NCI-H2029 (cell line): ENCODE measurements at regions not wholly inside any gene's neighbourhood (a gene's known extent, or its start where the extent isn't known, plus 50 kb on each side); places are given as distances from the start of the nearest gene placed in this dataset.

ENCODE experiments used
- DNase-seq: peaks from one replicate; lab custom pipeline; 2025; lab: John Stamatoyannopoulos, UW

DNA sequence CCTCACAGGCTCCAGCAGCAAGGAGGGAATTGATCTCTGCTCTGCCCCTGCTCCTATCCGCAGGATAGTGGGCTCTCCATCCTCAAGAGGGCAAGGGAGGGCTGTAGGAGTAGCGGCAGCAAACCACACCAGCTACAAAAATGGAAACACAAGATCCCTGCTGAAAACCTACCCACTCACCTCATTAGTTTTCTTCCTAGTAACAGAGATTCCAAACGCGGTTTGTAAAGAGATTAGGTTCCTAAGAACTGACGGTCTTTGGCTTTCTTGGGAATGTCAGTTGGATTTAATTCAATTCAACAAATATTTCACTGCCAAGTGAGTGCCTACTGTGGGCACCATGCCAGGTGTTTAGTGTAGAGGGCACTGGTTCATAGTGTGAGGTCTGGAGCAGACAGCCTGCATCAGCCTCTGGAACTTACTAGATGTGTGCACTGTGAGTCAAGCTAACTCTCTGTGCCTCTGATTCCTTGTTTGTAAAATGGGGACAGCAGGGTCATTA, 84.7 kb downstream of the MRPL46 start:
- DNase-seq, result no peak

DNA sequence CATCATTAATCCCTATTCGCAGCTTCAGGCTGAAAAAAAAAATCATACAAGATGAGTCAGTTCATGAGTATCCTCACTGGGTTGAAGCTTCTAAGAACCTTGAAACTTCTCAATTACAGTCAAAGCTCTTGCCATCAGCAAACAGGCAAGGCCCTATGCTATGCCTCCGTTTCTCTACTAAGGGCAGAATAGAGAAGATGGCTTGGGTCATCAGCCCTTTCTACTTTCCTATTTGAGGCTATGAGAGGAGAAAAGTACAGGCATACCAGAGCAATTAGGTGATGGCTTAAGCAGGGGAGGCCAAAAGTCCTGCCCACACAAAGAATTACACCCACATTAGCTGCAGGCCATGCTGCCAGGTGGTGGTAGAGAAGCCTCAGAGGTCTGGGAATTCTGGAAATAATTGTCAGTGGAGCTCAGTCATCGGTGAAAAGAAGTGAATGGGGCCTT, 89.0 kb downstream of the MRPL46 start:
- no peak for DNase-seq

DNA sequence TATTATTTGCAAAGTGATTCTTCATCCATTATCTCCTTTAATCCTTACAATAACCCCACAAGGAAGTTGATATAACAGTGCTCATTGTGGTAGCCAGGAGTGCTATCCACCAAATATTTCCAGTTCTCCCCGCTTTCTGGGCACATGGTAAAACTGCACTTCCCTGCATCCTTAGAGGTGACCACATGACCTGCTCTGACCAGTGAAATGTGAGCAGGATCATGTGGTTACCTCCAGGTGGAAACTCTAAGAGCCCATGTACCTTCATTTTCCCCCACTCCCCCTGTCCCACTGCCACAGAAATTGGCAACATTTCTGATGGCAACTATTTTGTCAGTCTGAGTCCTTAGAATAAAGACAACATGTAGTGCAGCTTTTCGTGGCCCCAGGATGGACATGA, 89.7 kb downstream of the MRPL46 start:
- DNase-seq, result no peak

DNA sequence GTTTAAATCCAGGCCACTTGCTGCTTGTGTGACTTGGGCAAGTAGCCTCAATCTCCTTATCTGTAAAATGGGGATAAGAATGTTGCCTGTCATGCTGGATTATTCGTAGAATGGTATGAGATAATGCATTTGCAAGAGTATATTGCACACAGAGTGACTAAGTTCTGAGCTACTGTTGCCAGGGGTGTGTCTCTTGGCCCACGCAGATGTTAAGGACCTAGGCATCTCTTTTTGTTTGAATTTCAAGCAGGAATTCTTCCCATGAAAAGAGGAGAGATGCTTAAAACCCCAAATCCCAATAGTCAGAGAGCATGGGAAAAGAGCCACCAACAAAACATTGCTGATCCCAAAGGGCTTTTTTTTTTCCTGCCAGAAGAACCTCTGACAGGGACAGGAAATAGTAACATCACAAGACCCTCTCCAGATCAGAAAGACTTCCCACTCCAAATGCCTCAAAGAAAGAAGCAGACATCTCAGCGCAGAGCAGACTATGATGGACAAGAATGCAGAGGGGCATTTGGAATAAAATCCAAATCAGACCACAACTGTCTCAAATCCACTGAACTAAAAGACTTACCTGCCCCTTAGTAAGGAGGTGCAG, 90.5 kb downstream of the MRPL46 start:
- DNase-seq, result no peak

DNA sequence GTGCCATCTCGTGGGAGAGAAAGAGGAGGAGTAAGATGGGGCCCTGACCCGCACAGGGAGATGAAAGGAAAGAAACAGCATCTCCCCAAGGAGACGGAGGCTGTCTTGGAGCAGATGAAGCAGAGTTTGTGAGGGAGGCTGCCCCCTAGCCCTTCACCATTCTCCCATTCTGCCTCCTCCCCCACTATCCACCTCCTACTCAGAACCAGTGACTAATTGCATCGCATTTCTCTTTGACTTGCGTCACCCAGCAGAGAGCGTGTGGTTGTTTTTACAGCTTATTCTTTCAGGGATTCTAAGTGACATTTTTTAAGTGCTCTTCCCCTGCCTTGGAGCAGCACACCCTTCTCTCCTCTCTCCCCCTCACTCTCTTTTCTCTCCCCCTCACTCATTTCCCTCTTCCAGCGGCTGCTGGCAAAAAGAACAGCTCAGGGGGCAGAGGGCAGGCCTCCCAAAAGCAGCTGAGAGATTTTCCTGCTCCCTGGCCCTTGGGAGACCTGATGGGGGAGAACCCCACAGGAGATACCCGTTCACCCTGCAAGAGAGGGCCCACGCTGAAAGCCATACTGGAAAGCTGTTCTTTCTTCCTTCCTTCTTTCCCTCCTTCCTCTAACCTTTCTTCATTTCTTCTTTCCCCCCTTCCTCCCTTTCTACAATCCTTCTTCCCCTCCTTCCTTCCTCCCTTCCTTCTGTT, 91.8 kb downstream of the MRPL46 start:
- DNase-seq, result no peak

DNA sequence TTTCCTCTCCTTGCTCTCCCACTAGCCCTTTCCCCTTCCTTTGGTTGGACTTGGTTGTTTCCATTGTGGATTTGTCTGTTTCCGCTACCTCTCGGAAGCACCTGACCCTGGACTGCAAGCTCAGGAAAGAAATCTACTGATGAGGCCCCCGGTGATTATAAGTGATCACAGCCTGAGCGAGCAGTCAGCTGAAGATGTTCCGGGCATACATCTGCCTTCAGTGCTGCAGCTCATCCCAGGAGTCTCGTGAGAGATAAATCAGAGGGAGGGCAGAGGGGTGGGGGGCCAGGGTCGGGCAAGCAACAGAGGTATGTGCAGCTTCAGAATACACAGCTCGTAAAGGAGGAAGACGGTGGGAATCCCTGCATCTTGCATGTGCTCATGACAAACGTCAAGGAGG, 102.1 kb downstream of the MRPL46 start:
- DNase-seq, result no peak

DNA sequence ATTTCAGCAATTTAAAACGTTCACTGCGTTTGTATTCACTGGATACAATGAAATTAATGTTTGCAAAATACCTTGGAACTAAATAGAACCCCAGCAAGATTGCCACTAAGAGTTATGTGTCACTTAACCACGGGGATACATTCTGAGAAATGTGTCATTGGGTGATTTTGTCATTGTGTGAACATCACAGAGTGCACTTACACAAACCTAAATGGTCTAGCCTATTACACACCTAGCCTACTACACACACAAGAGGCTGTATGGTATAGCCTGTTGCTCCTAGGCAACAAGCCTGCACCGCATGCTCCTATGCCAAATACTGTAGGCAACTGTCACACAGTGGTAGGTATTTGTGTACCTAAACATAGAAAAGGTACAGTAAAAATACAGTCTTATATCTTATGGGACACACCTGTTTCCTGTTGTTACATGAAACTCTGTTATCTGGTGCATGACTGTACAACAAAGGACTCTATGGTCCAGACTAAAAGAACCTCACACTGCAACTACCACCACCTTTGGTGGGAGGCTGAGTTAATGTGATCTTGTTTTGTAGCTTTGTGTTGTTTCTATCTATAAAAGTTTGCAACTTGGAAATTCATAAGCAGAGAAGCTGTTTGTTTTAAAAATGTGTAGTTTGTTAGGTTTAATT, 92.2 kb upstream of the NTRK3 start:
- DNase-seq, result no peak

DNA sequence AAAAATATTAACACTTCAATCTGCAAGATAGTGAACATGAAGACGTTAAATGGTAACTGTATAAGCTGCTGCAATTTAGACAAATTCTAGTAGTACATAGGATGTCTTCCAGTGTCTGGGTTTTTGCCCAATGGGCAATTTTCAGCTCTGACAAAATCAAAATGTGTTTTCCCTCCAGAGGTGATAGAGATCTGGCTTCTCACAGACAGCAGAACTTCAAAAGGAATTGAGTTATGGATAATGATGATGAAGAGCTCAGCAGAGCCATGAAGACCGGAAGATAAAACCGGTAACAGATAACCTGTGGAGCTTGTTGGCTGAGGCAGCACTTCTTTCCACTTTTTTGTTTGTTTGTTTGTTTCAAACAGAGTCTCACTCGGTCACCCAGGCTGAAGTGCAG, 89.4 kb upstream of the NTRK3 start:
- DNase-seq, result no peak

DNA sequence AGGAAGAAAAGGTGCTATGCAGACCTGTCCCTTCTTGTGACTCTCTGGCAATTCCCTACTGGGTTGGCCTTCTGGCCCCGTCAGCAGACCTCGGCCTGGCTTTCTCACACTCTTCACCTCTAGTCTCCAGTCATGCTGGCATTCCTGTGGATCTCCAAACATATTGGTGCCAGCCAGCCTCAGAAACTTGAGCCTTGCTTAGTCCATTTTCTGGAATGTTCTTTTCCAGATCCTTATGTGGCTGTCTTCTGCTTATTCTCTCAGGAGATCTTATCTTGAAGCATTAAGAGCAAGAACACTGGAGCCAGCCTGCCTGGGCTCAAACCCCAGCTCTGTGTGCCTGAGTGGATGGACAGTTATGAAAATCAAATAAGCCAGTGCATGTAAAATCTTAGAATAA, 88.2 kb upstream of the NTRK3 start:
- no peak for DNase-seq

DNA sequence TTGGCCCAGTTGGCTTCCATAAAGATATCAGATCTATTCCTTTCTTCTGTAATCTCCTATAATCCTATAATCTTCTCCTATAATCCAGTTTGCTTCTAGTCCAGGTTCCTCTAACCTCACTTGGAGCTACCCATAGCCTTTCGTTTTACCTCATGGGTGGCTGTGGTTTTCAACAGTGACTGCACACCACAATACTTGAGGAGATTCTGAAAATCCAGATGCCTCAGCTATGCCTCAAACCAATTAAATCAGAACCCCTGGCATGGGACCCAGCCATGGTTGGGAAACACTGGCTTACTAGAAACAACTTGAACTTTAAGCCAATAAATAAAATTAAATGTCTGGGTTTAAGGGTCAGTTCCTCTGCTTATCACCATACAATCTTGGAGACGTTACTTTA, 86.1 kb upstream of the NTRK3 start:
- DNase-seq, result no peak

DNA sequence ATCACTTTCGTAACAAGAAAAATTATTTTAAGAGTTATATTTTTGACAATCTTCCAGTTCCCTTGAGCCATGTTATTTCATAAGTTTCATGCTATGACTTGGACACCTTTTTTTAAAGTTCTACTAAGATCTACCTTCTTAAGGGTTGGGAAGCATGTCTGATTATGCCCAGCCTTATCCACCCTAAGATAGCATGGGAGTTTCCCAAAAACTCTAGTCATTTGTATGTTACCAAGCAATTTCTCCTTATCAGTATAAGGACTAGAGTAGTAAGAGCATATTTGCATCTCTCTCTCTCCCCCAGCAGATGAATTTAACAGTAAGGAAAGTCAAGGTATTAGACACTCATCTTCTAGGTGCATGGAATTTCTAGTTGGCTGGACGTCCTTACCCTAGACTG, 85.1 kb upstream of the NTRK3 start:
- no peak for DNase-seq

DNA sequence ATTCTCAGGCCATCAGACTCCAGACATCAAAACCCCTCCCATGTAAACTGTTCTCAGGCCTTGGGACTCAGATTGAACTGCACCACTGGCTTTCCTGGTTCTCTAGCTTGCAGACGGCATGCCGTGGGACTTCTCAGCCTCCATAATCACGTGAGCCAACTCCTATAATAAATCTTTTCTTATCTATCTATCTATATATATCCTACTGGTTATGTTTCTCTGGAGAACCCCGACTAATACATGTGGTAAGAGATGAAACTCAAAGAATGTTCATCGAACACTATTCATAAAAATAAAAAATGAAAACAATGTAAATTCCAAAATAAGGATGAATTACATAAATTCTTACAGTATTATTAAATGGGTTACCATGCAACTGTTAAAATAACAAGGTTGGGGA, 84.5 kb upstream of the NTRK3 start:
- DNase-seq, result no peak

DNA sequence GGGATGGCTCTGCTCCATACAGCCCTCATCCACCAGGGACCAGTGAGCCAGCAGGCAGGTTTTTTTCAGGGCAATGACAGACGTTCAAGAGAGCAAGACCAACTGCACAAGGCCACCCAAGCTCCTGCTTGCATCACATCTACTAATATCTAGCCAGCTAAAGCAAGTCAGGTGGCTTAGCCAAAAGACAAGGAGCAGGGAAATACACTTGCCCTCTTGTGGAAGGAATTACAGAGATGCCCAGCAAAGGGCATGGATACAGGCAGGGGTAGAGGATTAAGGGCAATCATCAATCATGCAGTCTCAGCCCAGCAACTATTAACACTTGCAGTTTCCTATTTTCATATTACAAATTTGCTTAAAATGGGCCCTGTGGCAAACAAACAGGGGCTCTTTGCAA, 81.5 kb upstream of the NTRK3 start:
- DNase-seq, result no peak

DNA sequence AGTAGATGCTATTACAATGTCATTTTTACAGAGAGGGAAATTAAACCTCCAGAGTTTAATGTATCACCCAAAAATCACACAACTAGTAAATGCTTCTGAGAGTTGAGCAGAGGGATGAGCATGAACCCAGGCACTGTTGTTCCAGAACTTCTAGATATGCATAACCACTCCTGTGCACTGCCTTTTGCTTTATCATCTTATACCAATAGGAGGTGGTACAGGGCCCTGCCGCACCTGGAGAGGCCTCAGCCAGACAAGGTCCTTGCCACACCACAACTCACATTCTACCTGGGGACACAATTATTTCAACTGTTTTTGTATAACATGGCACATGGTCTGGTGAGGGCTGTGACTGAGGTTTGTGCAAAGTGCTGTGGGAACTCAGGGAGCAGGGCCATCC, 78.5 kb upstream of the NTRK3 start:
- DNase-seq, result no peak

DNA sequence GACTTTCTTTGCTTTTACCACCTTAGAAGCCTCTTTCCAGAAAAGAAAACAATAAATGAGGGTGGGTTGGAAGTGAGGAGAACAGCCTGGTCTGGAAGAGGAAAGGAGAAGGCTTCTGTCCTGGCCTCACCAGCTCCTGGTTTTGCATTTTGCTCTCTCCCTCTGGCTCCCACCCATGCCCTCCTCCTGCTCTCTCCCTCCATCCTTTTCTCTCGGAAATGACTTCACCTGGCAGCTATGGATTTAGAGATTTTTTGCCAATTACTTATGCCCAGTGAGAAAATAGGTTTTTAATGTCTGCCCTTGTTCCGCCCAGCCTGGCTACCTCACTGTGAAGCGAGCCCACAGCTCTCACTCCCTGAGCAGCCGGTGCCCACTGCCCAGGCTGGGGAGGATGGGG, 77.9 kb upstream of the NTRK3 start:
- DNase-seq, result no peak

DNA sequence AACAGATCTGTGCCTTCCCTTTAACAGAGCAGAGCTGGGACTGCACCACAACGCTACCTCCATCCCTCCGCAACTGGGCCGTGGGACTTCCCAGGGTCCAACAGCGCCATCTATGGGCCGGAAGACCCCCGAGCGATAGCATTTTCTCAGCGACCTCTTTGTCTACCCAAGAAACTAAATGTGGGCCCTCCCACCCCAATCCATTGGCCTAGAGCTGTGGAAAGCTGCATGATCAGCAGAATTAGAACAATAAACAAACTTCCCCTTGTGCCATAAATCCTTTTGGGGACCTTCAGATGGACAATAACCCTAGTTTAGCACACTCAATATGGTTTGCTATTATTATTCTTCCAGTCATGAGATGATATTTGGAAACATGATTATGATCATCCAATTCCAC, 74.8 kb upstream of the NTRK3 start:
- DNase-seq, result peak; percentile 4

DNA sequence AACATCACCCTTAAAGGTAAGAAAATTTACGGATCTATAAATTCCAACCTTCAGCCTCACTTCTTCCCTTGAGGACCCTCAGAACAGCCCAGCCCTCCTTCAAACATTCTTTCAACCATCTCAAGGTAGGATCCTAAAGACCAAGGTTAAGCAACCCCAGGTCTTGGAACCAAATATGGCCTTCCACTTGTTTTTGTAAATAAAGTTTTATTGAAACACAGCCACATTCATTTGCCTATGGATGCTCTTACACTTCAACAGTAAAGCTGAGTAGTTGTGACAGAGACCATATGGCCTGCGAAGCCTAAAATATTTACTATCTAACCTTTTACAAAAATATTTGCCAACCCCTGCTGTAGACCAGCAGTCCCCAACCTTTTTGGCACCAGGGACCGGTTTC, 70.4 kb upstream of the NTRK3 start:
- no peak for DNase-seq

DNA sequence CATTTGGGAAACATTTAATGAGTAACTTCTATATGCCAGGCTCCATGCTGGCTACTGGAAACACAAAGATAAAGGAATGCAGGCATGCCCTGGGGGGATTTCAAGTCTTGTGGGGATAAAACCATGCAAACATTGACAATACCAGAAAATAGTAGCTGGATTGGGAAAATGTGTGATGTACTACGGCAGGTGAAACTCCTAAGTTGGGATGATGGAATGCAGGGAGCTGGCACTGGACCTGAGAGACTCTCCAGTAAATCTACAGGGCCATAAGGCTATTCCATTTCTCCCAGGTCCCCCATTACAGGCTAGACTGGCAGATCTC, 68.2 kb upstream of the NTRK3 start:
- no peak for DNase-seq

DNA sequence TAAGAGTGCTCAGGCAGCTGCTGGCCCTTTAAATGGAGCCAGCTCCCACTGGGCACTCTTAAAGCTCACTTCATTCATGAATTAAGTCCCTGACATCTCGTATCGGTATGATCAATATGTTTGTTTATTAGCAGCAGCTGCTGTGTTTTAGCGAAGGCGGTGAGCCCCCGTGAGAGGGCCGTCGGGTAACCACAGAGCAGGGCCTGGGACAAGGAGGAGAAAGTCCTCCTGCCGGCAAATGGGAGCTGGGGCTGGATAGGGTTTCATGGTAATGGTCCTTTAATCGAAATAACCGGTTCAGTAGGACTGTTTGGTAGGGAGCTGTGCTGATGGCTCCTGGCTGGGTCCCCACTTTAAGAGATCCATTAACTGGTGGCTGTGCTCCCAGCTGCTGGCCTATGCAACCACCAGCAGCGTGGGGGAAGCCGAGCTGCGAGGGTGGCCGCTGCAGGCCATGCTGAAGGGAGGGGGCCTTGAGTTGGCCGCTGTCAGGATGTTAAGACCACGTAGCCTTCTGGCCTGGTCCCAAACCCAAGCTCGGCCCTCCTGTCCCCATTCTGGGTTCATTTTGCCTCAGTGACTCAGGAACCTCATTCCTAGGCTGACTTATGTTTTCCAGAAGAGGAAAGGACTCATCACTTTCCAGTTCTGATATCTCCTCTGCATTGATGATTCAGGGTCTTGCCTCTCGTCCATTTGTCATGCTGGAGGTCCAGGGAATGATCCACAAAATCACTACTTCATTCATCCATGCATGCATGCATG, 67.6 kb upstream of the NTRK3 start:
- DNase-seq, result no peak

DNA sequence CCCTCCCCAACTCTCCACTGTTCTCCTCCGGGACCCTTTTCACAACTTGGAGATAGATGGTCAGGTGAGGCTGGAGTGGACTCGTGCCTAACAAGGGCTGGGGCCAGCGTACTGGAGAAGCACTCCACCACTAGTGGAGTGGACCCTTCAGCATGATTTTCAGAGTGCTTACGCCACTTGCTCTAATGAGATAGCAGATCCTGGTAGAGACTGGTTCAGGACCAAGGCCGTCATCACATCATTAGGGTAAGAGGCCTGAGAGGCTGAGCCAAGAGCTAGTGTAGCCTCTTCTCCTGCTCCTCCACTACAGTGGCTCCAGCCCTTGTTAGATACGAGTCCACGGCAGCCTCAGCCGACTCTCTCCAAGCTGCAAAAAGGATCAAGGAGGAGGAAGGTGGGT, 66.9 kb upstream of the NTRK3 start:
- DNase-seq, result peak; percentile 18

DNA sequence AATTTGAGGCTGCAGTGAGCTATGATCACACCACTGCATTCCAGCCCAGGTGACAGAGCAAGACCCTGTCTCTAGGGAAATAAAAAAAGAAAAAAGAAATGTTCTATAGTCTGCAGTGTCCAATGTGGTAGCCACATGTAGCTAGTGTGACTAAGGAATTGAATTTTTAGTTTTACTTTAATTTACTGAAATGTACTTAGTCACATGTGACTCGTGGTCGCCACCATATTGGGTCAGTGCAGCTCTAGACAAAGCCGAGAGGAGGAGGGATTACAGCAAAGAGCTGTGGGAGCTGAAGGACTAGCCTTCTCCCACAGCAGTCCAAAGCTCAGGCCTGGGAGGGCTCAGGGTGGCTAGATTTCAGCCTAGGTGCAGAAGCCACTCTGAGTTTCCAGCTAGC, 65.9 kb upstream of the NTRK3 start:
- no peak for DNase-seq

DNA sequence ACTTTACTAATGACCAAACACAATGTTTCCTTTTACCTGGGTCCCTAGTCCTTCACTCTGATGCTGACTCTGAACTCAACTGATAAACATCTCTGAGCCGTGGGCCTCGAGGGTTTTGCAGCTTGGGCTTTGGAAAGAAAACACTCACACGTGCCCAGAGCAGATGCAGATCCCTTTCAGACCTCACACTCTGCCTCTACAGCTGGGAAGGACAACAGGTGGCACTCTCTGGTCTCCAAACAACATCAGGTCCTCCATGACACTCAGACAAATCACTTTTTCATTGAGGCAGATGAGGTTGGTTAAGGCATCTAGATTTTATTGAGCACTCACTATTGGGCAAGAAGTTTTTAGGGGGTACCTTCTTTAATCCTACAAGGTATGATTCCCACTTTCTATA, 64.7 kb upstream of the NTRK3 start:
- no peak for DNase-seq

DNA sequence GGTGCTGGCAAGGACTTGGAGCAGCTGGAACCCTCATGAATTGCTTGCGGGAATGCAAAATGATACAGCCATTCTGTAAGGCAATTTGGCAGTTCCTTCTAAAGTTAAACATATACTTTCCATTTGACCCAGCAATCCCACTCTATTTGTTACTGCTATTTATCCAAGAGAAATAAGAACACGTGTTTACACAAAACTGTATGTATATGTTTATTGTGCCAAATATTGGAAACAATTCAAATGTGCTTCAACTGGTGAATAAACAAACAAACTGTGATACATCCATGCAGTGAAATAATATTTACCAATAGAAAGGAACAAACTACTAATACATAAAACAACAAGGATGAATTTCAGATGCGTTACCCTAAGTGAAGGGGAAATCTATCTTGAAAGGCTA, 60.0 kb upstream of the NTRK3 start:
- DNase-seq, result no peak
